IPS DF 4.7 (cell line): ENCODE measurements at regions not wholly inside any gene's neighbourhood (a gene's known extent, or its start where the extent isn't known, plus 50 kb on each side); places are given as distances from the start of the nearest gene placed in this dataset.

ENCODE experiments used
- DNase-seq: peaks from one replicate; pipeline ENCODE4 v3.0.0-alpha.2; 2013; ENCODE audit warnings: low spot score; ENCODE audit errors: extremely low read depth

DNA sequence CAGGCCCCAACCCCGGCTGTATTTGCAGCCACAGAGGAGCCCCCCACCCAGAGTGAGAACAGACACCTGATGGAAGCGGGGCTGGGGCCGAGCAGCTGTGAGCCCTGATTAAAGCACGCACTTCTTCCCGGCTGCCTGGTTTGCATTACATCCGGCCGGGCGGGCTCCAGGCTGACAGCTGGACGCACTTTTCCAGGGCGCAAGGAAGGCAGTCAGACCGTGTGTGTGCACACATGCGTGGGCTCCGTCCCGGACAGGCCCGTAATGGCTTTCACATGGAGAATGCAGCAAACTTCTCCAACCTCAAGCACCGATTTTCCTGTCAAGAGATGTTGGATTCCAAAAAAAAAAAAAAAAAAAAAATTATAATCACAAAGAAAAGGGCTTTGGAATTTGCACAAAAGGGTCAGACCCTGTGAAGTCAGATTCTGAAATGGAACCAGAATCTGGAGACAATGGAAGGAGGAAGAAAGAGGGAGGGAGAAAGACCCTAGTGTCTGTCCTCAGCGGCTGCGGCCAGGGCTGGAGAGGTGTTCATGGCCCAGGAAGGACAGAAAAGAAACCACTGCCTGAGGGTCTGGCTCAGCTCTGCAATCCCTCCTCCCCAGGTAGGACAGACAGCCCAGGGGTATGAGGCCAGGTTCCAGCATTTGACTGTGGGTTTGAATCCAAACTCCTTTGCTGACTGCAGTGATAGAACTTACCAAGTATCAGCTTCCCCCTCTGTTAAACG lies 365.5 kb downstream of the MN1 start:
- DNase-seq = no peak

GRCh38 chr22:27436591-27436990 lies 365.0 kb downstream of the MN1 start:
- no peak for DNase-seq

DNA sequence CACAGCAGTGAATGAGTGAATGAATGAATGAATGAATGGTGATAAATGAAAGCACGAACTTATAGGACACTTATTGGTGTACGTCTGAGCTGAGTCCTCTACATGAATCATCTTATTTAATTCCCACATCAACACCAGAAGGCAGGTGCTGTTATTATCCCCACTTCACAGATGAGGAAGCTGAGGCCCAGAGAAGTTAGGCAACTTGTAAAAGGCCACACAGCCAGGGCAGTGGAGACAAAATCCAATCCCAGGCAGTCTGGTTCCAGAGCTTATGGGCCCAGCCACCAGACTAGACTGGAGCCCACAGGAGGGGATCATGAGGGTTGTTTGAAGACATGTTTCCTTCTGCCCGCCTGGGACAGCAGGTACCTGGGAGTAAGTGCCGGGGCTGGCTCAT lies 364.0 kb downstream of the MN1 start:
- no peak for DNase-seq

GRCh38 chr22:27438271-27438980 lies 363.1 kb downstream of the MN1 start:
- DNase-seq = no peak

GRCh38 chr22:27439131-27439530 lies 362.4 kb downstream of the MN1 start:
- no peak for DNase-seq

- no peak for DNase-seq
Measured at GRCh38 chr22:27440304-27440865, 361.2 kb downstream of the MN1 start.

GRCh38 chr22:27441706-27442475 lies 359.7 kb downstream of the MN1 start:
- no peak for DNase-seq

DNA sequence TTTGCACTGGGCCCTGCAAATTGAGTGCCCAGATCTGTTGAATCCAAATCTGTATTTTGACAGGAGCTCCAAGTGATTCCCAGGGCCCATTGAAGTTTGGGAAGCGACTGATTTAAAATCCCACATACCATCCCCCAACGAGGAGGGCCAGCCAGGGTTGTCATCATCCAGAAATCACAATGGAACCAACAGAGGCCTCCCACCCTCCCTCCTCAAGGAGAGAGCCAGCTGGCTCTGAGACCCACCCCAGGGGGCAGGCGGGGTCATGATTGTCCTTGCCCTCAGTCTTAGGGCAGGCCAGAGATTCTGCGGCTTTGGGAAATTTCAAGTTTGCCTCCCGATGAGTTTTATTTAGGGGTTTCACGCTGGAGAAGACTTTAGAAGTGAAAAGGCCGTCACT lies 358.2 kb downstream of the MN1 start:
- DNase-seq = no peak

- no peak for DNase-seq
Measured at GRCh38 chr22:27445881-27446280, 355.7 kb downstream of the MN1 start.

DNA sequence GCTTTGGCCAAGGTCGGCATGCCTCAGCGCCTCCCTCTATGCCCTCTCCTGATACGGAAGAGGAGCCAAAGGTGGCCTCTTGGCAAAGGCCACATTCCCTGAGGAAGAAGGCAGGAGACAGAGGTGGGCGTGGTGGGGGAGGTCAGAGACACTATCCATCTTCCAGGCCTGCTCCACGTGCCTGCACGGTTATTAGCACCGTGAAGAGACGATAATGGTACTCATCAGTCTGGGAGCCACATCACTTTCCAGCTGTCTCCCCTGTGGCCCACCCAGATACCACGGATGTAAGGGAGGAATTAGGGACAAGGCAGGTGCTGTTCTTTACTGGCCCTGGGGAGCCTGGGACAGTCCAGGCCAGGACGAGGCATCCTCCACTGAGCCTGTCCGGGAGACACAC lies 354.3 kb downstream of the MN1 start:
- DNase-seq = no peak

- no peak for DNase-seq
Measured at GRCh38 chr22:27450448-27450847, 351.1 kb downstream of the MN1 start.

DNA sequence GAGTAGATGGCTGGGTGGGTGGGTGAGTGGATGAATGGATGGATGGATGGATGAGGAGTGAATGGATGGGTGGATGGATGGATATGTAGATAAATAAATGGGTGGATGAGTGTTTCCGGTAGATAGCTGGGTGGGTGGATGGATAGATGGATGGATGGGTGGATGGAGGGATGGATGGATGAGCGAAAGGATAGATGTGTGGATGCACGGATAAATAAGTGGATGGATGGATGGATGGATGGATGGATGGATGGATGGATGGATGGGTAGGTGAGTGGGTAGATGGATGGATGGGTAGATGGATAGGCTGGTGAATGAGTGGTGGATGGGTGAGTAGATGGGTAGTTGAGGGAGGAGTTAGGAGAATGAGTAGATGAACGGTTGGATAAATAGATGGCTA lies 349.3 kb downstream of the MN1 start:
- DNase-seq = no peak

GRCh38 chr22:27452922-27453321 lies 348.6 kb downstream of the MN1 start:
- DNase-seq = no peak

DNA sequence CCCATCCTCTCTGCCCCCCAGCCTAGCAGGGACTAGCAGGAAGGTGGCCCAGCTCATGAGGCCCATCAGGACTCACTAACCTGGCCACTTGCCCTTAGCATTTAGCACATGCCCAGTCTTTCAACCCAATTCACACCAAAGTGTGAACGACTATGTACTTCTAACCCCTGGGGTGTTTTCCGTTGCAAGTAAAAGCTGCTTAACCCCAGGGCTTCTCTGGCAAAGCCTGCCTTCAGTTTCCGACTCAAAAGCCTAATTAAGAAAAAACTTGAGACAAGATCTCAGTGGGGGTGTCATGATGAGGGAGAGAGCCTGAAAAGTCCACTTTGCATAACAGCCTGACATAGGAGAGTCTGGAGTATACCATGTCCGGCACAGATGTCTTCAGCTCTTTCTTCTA lies 347.8 kb downstream of the MN1 start:
- no peak for DNase-seq

- DNase-seq = no peak
Measured at GRCh38 chr22:27454807-27455450, 346.6 kb downstream of the MN1 start.

DNA sequence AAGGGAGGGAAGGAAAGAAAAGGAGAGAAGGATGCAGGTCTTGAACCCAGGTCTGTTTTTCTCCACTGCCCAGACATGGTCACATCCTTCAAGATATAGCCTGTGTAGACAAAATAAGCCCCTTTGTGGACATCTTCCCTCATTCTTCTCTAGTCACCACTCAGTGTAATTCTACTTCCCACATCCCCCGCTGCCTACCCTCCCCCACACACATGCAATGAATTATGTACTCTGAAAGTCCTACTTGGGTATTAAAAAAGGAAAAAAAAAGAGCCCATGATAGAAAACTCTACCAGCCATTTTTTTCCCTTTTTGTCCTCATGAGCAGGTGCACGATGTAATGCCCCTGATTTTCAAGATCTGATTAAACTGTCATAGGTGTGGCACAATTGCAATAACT lies 346.0 kb downstream of the MN1 start:
- DNase-seq = no peak

GRCh38 chr22:27456696-27457503 lies 344.7 kb downstream of the MN1 start:
- no peak for DNase-seq

DNA sequence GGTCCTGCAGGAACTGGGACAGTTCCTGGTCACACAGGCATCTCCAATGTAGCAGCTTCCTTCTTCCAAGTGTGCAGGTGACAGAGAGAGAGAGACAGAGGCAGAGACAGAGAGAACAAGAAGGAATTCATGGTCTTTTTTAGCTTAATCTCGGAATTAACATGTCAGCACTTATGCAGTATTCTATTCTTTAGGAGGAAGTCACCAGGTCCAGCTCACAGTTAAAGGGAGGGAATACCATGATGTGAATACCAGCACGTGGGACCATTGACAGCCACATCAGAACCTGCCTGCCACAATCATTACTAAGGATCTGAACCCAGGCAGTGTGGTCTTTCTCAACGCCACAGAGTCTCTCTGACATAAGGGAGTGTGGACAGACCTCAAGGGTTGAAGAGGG lies 341.6 kb downstream of the MN1 start:
- DNase-seq = no peak

DNA sequence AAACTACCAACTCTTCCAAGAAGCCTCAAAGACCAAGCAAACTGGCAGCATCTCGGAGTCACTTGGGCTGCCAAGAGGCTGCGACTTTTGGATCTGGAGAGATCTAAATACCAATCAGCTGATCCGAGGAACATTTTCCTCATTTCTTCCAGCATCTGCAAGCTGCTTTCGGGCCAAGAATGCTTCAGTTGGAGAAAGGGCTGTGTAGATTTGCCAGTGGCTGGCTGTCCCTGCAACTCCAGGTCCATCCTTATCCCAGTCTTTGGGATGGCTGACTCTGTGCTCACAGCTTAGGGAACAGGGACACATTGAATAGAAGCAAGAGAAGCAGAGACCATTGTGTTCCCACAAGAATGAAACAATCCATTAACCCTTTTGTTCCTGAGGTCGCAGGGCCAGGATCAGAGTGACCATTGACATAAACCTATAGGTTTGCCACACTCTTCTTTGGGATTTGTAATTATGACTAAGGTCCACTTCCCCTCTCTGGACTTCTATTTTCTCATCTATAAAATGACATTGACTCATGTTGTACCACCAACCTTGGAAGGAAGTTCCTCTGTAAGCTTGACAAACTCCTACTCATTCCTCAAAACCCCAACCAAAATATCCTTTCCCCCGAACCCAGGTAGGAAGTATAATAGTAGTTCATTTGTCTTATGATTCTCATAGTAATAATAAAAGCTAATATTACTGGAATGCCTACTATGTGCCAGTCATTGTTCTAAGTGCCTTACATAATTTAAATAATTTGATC lies 340.8 kb downstream of the MN1 start:
- DNase-seq = no peak

DNA sequence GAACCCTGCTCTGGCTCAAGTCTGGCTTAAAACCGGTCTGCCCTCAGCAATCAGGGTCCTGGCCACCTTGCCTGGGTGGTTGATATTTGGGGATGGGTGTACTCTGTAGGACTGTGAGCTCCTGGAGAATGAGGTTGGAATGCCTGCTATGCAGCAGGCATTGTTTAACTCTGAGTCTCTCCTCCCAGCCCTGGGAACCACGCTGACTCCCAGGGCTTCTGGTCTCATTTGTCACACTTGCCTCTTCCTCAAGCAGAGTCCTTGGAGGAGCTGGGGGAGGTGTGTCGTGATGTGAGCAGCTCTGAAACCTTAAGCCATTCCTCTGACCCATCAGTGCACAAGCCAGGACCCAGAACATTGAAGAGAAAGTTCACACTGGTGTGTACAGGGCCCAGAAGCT lies 340.1 kb downstream of the MN1 start:
- DNase-seq = peak; percentile 71
